ENCODE measurements at regions not wholly inside any gene's neighbourhood (a gene's known extent, or its start where the extent isn't known, plus 50 kb on each side); places are given as distances from the start of the nearest gene placed in this dataset.
"Not testable (repeated sequence)": the region's sequence is repeated elsewhere in the genome, so short reads cannot be mapped to it uniquely, and the experiment has no call there.

- no peak overlapping the region for H3K27ac Mint-ChIP-seq
- H3K9me3 Mint-ChIP-seq (ENCODE audit: low read depth): peaks cover 3% of the 10 kb centered on the region
- H3K36me3 Mint-ChIP-seq: no peaks in the 10 kb centered on the region
- H3K4me1 Mint-ChIP-seq (ENCODE audit: low read depth): no peaks in the 10 kb centered on the region
- H3K27me3 Mint-ChIP-seq: no peaks in the 10 kb centered on the region
- H3K4me3 Mint-ChIP-seq: no peak overlapping the region
These were observed 444.7 kb upstream of the ARPP21 start for GRCh38 chr3:35194666-35195065.

GRCh38 chr3:35198857-35199256 lies 440.5 kb upstream of the ARPP21 start:
- no peaks in the 10 kb centered on the region for H3K36me3 Mint-ChIP-seq
- H3K9me3 Mint-ChIP-seq (ENCODE audit: low read depth): peaks cover 3% of the 10 kb centered on the region
- H3K27ac Mint-ChIP-seq: no peak overlapping the region
- no peak overlapping the region for H3K4me3 Mint-ChIP-seq
- H3K27me3 Mint-ChIP-seq: no peaks in the 10 kb centered on the region
- no peaks in the 10 kb centered on the region for H3K4me1 Mint-ChIP-seq (ENCODE audit: low read depth)

GRCh38 chr3:35200056-35200455 lies 439.3 kb upstream of the ARPP21 start:
- Mint-ChIP-seq H3K4me1 (ENCODE audit: low read depth) (no peaks in the 10 kb centered on the region), H3K9me3 (ENCODE audit: low read depth) (peaks cover 3% of the 10 kb centered on the region), H3K36me3 (no peaks in the 10 kb centered on the region), H3K27me3 (no peaks in the 10 kb centered on the region), H3K27ac (no peak overlapping the region), H3K4me3 (no peak overlapping the region)

- H3K27ac Mint-ChIP-seq: no peak overlapping the region
- peaks cover 3% of the 10 kb centered on the region for H3K9me3 Mint-ChIP-seq (ENCODE audit: low read depth)
- no peaks in the 10 kb centered on the region for H3K27me3 Mint-ChIP-seq
- H3K4me3 Mint-ChIP-seq: no peak overlapping the region
- H3K4me1 Mint-ChIP-seq (ENCODE audit: low read depth): no peaks in the 10 kb centered on the region
- no peaks in the 10 kb centered on the region for H3K36me3 Mint-ChIP-seq
These were observed 438.1 kb upstream of the ARPP21 start for GRCh38 chr3:35201211-35201610.

- Mint-ChIP-seq H3K27ac (no peak overlapping the region), H3K4me3 (no peak overlapping the region), H3K9me3 (ENCODE audit: low read depth) (no peaks in the 10 kb centered on the region), H3K27me3 (no peaks in the 10 kb centered on the region), H3K4me1 (ENCODE audit: low read depth) (no peaks in the 10 kb centered on the region), H3K36me3 (no peaks in the 10 kb centered on the region)
These were observed 423.5 kb upstream of the ARPP21 start for GRCh38 chr3:35215525-35216500.

- Mint-ChIP-seq H3K4me1 (ENCODE audit: low read depth) (no peaks in the 10 kb centered on the region), H3K36me3 (no peaks in the 10 kb centered on the region), H3K27ac (no peak overlapping the region), H3K4me3 (no peak overlapping the region), H3K27me3 (no peaks in the 10 kb centered on the region), H3K9me3 (ENCODE audit: low read depth) (no peaks in the 10 kb centered on the region)
These were observed 422.6 kb upstream of the ARPP21 start for GRCh38 chr3:35216501-35217266.

GRCh38 chr3:35223632-35224394 lies 415.5 kb upstream of the ARPP21 start:
- Mint-ChIP-seq H3K4me1 (ENCODE audit: low read depth) (no peaks in the 10 kb centered on the region), H3K4me3 (no peak overlapping the region), H3K9me3 (ENCODE audit: low read depth) (no peaks in the 10 kb centered on the region), H3K36me3 (no peaks in the 10 kb centered on the region), H3K27ac (no peak overlapping the region), H3K27me3 (no peaks in the 10 kb centered on the region)

- H3K9me3 Mint-ChIP-seq (ENCODE audit: low read depth): no peaks in the 10 kb centered on the region
- no peak overlapping the region for H3K4me3 Mint-ChIP-seq
- no peak overlapping the region for H3K27ac Mint-ChIP-seq
- H3K36me3 Mint-ChIP-seq: no peaks in the 10 kb centered on the region
- H3K27me3 Mint-ChIP-seq: no peaks in the 10 kb centered on the region
- no peaks in the 10 kb centered on the region for H3K4me1 Mint-ChIP-seq (ENCODE audit: low read depth)
These were observed 414.6 kb upstream of the ARPP21 start for GRCh38 chr3:35224565-35225295.

- H3K27ac Mint-ChIP-seq: no peak overlapping the region
- no peaks in the 10 kb centered on the region for H3K9me3 Mint-ChIP-seq (ENCODE audit: low read depth)
- H3K27me3 Mint-ChIP-seq: no peaks in the 10 kb centered on the region
- H3K36me3 Mint-ChIP-seq: no peaks in the 10 kb centered on the region
- no peak overlapping the region for H3K4me3 Mint-ChIP-seq
- no peaks in the 10 kb centered on the region for H3K4me1 Mint-ChIP-seq (ENCODE audit: low read depth)
These were observed 398.1 kb upstream of the ARPP21 start for GRCh38 chr3:35241236-35241635.

GRCh38 chr3:35254917-35255316 lies 384.4 kb upstream of the ARPP21 start:
- Mint-ChIP-seq H3K4me1 (ENCODE audit: low read depth) (no peaks in the 10 kb centered on the region), H3K27me3 (no peaks in the 10 kb centered on the region), H3K27ac (no peak overlapping the region), H3K9me3 (ENCODE audit: low read depth) (peaks cover 5% of the 10 kb centered on the region), H3K36me3 (no peaks in the 10 kb centered on the region), H3K4me3 (no peak overlapping the region)

- no peaks in the 10 kb centered on the region for H3K27me3 Mint-ChIP-seq
- no peak overlapping the region for H3K27ac Mint-ChIP-seq
- H3K9me3 Mint-ChIP-seq (ENCODE audit: low read depth): peaks cover 12% of the 10 kb centered on the region
These were observed 381.7 kb upstream of the ARPP21 start for GRCh38 chr3:35257641-35258040.

GRCh38 chr3:35262406-35262805 lies 376.9 kb upstream of the ARPP21 start:
- no peak overlapping the region for H3K4me3 Mint-ChIP-seq
- H3K4me1 Mint-ChIP-seq (ENCODE audit: low read depth): no peaks in the 10 kb centered on the region
- no peak overlapping the region for H3K27ac Mint-ChIP-seq
- H3K27me3 Mint-ChIP-seq: no peaks in the 10 kb centered on the region
- no peaks in the 10 kb centered on the region for H3K36me3 Mint-ChIP-seq
- peaks cover 10% of the 10 kb centered on the region for H3K9me3 Mint-ChIP-seq (ENCODE audit: low read depth)

More at GRCh38 chr3:35257641-35258040, 381.7 kb upstream of the ARPP21 start:
- Mint-ChIP-seq H3K4me1 (ENCODE audit: low read depth) (no peaks in the 10 kb centered on the region), H3K36me3 (no peaks in the 10 kb centered on the region), H3K4me3 (no peak overlapping the region)

- Mint-ChIP-seq H3K27me3 (no peaks in the 10 kb centered on the region), H3K4me3 (no peak overlapping the region), H3K36me3 (no peaks in the 10 kb centered on the region), H3K27ac (no peak overlapping the region), H3K4me1 (ENCODE audit: low read depth) (no peaks in the 10 kb centered on the region), H3K9me3 (ENCODE audit: low read depth) (peaks cover 9% of the 10 kb centered on the region)
These were observed 375.8 kb upstream of the ARPP21 start for GRCh38 chr3:35263477-35263876.

- H3K27me3 Mint-ChIP-seq; H3K27ac Mint-ChIP-seq; H3K4me1 Mint-ChIP-seq (ENCODE audit: low read depth); H3K36me3 Mint-ChIP-seq; H3K4me3 Mint-ChIP-seq; H3K9me3 Mint-ChIP-seq (ENCODE audit: low read depth): not testable (repeated sequence)
These were observed 373.3 kb upstream of the ARPP21 start for GRCh38 chr3:35266065-35266464.

Measured in activated naive CD8-positive, alpha-beta T cell (primary cell).